ENCODE measurements at regions not wholly inside any gene's neighbourhood (a gene's known extent, or its start where the extent isn't known, plus 50 kb on each side); places are given as distances from the start of the nearest gene placed in this dataset.

- no peak for TF ChIP-seq CTCF (IDR thresholded peaks at IDR 0.05)
- no peak for TF ChIP-seq ZFX (IDR thresholded peaks at IDR 0.05; ENCODE audit: borderline replicate concordance)
Measured at GRCh38 chr9:13967438-13967837, 346.5 kb downstream of the NFIB start.
